ENCODE measurements at regions not wholly inside any gene's neighbourhood (a gene's known extent, or its start where the extent isn't known, plus 50 kb on each side); places are given as distances from the start of the nearest gene placed in this dataset.

GRCh38 chr2:139033300-139033699 is 253.1 kb upstream of the NXPH2 start:
- TF ChIP-seq POLR2A (IDR thresholded peaks at IDR 0.05) (no peak), CTCF (IDR thresholded peaks at IDR 0.05) (no peak)
